ENCODE measurements at regions not wholly inside any gene's neighbourhood (a gene's known extent, or its start where the extent isn't known, plus 50 kb on each side); places are given as distances from the start of the nearest gene placed in this dataset.

GRCh38 chrX:69034451-69034850 lies 130.8 kb downstream of the PJA1 start:
- H3K9me3 ChIP-seq (ENCODE audit: control insufficient read depth, insufficient read depth, low read length): no peaks in the 10 kb centered on the region
- no TSS peak for BruUV-seq (replicated peaks)
- H3K4me3 ChIP-seq (ENCODE audit: insufficient read depth, low read depth, low read length): no peak overlapping the region
- H3K9me1 ChIP-seq (ENCODE audit: insufficient read depth, low read length): no peaks in the 10 kb centered on the region
- intact Hi-C loops (cut with micrococcal nuclease) (no loop called here), in situ Hi-C loops (cut with MboI; ENCODE audit: low sequenced_read_pairs) (loop anchor here (25.0 kb wide), 1 partner anchor 197 kb away; the partner anchor contains the start of gene EFNB1), dilution Hi-C loops (cut with HindIII; ENCODE audit: low sequenced_read_pairs, unreplicated experiment) (no loop called here)
- CTCF ChIA-PET: no interaction called here
- no CpG with 5 or more reads among the region's 6 CpGs for WGBS, 2 experiments (ENCODE audit: extremely low coverage in 2 of 2, insufficient read length in 1 of 2)
- no peaks in the 10 kb centered on the region for H3K36me3 ChIP-seq (ENCODE audit: control insufficient read depth, insufficient read depth, low read length)
- H4K8ac ChIP-seq (ENCODE audit: low read depth in 2 of 2, low read length in 2 of 2): no peak overlapping the region
- H3K18ac ChIP-seq (ENCODE audit: low read depth, low read length): no peak overlapping the region
- POLR2A ChIA-PET (ENCODE audit: unreplicated experiment): no interaction called here
- H3K4ac ChIP-seq (ENCODE audit: low read depth, low read length): no peak overlapping the region
- ATAC-seq (ENCODE audit: low read depth) (no peak), DNase-seq (no peak)
- H4K91ac ChIP-seq (ENCODE audit: insufficient read depth, low read depth, low read length): no peak overlapping the region
- H3K27me3 ChIP-seq (ENCODE audit: control insufficient read depth, insufficient read depth, low read length): peaks cover 30% of the 10 kb centered on the region
- H3K4me1 ChIP-seq (ENCODE audit: control insufficient read depth, insufficient read depth, low read length): peaks cover 5% of the 10 kb centered on the region; the same call in 1 of the 2 replicates
- H4K20me1 ChIP-seq (ENCODE audit: insufficient read depth, low read length): no peaks in the 10 kb centered on the region
- H3K79me1 ChIP-seq (ENCODE audit: low read depth in 1 of 2, low read length in 2 of 2): no peaks in the 10 kb centered on the region
- H3K27ac ChIP-seq (ENCODE audit: insufficient read depth, low read length): no peak overlapping the region
- no peak overlapping the region for H2BK20ac ChIP-seq (ENCODE audit: low read depth, low read length)
- H3K4me2 ChIP-seq (ENCODE audit: low read depth, low read length): no peak overlapping the region
- no peak overlapping the region for H3K14ac ChIP-seq (replicated peaks; ENCODE audit: low read depth, low read length)
- H3K9ac ChIP-seq (ENCODE audit: low read depth, low read length): no peak overlapping the region
- no peak overlapping the region for H2BK120ac ChIP-seq (ENCODE audit: low read depth, low read length)
- no peak overlapping the region for H2AFZ ChIP-seq (replicated peaks; ENCODE audit: low read length, poor library complexity)
- H2BK5ac ChIP-seq (ENCODE audit: low read depth, low read length, poor library complexity, severe bottlenecking): no peak overlapping the region
- TF ChIP-seq ELK1 (IDR thresholded peaks at IDR 0.05; ENCODE audit: borderline replicate concordance, low read depth, low read length): no peak
- no peak for TF ChIP-seq USF2 (IDR thresholded peaks at IDR 0.05; ENCODE audit: low read depth, low read length)
- TF ChIP-seq MAFK (IDR thresholded peaks at IDR 0.05; ENCODE audit: low read depth, low read length): no peak
- no peak for TF ChIP-seq SMC3 (IDR thresholded peaks at IDR 0.05; ENCODE audit: low read depth, low read length)
- TF ChIP-seq RAD21 (IDR thresholded peaks at IDR 0.05; ENCODE audit: low read length): no peak
- no peak for TF ChIP-seq BHLHE40 (IDR thresholded peaks at IDR 0.05; ENCODE audit: low read depth, low read length)
- TF ChIP-seq NFE2L2 (IDR thresholded peaks at IDR 0.05; ENCODE audit: low read depth, low read length): no peak
- no peak for TF ChIP-seq POLR2A (IDR thresholded peaks at IDR 0.05; ENCODE audit: low read depth, low read length)
- H2AK5ac ChIP-seq (ENCODE audit: low read depth, low read length): no peak overlapping the region
- H2BK15ac ChIP-seq (ENCODE audit: low read depth, low read length): no peak overlapping the region
- H3K56ac ChIP-seq (ENCODE audit: extremely low read depth, insufficient read depth, low read length): no peak overlapping the region
- no peak overlapping the region for H3K23ac ChIP-seq (ENCODE audit: low read depth, low read length)
- H4K5ac ChIP-seq (ENCODE audit: low read depth, low read length): no peak overlapping the region
- H2AK9ac ChIP-seq (replicated peaks; ENCODE audit: low read depth, low read length, poor library complexity): no peak overlapping the region

All from IMR-90 (cell line).